HFF-Myc (cell line): ENCODE measurements at regions not wholly inside any gene's neighbourhood (a gene's known extent, or its start where the extent isn't known, plus 50 kb on each side); places are given as distances from the start of the nearest gene placed in this dataset.
A peak's percentile ranks its signal among the peaks of the same experiment; 100 is the strongest.

ENCODE experiments used
- DNase-seq: peaks from one replicate; pipeline ENCODE4 v3.0.0-alpha.2; 2011; ENCODE audit warnings: low read depth; ENCODE audit errors: extremely low read depth
- H3K4me3 ChIP-seq: replicated peaks from 2 replicates; pipeline ENCODE4 v1.5.1; 2011; ENCODE audit warnings: low read depth, mild to moderate bottlenecking, control low read depth, low read length
- TF ChIP-seq, protein P1 (sequence below): IDR thresholded peaks from 2 replicates; pipeline ENCODE4 v1.5.1; 2012; ENCODE audit warnings: mild to moderate bottlenecking, low read depth, low read length, control low read depth; ENCODE audit errors: missing control alignments

- DNase-seq = no peak
- no peak overlapping the region for H3K4me3 ChIP-seq
These were observed 175.6 kb downstream of the BMP7 start for GRCh38 chr20:57090590-57091560.

GRCh38 chr20:57091748-57092111 lies 174.7 kb downstream of the BMP7 start:
- DNase-seq = no peak
- TF ChIP-seq, protein P1, sequence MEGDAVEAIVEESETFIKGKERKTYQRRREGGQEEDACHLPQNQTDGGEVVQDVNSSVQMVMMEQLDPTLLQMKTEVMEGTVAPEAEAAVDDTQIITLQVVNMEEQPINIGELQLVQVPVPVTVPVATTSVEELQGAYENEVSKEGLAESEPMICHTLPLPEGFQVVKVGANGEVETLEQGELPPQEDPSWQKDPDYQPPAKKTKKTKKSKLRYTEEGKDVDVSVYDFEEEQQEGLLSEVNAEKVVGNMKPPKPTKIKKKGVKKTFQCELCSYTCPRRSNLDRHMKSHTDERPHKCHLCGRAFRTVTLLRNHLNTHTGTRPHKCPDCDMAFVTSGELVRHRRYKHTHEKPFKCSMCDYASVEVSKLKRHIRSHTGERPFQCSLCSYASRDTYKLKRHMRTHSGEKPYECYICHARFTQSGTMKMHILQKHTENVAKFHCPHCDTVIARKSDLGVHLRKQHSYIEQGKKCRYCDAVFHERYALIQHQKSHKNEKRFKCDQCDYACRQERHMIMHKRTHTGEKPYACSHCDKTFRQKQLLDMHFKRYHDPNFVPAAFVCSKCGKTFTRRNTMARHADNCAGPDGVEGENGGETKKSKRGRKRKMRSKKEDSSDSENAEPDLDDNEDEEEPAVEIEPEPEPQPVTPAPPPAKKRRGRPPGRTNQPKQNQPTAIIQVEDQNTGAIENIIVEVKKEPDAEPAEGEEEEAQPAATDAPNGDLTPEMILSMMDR = no peak
- no peak overlapping the region for H3K4me3 ChIP-seq

More at GRCh38 chr20:57090590-57091560, 175.6 kb downstream of the BMP7 start:
- TF ChIP-seq, protein P1 = no peak

GRCh38 chr20:57092112-57092899 lies 174.1 kb downstream of the BMP7 start:
- no peak for DNase-seq
- no peak overlapping the region for H3K4me3 ChIP-seq
- TF ChIP-seq, protein P1 = peak; percentile 84

DNA sequence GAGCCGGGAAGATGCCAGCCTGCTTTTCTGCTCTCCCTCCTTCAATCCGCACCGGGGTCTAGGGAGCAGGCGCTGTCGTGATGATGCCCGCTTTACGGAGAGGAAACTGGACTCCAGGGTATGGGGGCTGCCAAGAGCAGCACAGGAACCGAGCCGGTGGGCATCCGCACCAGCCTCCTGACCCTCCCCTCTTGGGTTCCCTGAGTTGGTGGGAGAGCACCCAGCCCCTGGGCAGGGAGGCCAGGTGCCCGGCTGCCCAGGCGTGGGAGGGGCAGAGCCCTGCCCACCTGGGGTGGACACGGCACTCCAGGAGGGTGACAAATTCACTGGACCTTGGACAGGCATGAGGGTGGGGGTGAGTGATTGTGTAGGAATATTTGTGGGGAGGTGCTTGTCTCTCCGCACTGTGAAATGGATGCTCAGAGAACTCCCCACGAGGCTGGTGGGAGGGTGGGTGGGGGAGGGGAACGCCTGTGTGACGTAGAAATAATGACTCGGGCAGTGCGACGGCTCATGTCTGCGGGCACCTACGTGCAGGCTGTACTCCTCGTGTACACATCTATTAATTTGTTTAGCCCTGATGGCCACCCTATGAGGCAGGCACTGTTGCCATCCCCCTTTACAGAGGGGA lies 173.4 kb downstream of the BMP7 start:
- TF ChIP-seq, protein P1 = no peak
- DNase-seq = no peak
- H3K4me3 ChIP-seq = no peak overlapping the region

DNA sequence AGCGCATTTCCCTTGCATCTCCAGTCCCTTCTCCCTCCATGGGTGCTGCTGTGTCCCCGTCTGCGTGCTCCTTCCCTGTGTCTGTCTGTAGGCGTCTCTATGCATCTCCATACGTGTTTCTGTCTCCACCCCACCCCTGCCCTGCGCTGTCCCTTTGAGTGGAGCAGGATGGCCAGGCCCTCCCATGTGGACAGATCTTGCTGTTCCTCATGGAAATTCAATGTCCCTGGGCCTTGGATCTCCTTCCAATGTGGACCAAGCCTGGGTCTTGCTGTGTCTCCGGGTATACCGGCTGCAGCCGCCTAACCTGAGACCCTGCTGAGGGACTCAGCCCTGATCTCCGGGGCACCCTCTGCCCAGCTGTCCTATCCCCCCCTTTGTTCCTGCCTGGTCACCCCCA lies 172.7 kb downstream of the BMP7 start:
- DNase-seq = no peak
- TF ChIP-seq, protein P1 = no peak
- no peak overlapping the region for H3K4me3 ChIP-seq

DNA sequence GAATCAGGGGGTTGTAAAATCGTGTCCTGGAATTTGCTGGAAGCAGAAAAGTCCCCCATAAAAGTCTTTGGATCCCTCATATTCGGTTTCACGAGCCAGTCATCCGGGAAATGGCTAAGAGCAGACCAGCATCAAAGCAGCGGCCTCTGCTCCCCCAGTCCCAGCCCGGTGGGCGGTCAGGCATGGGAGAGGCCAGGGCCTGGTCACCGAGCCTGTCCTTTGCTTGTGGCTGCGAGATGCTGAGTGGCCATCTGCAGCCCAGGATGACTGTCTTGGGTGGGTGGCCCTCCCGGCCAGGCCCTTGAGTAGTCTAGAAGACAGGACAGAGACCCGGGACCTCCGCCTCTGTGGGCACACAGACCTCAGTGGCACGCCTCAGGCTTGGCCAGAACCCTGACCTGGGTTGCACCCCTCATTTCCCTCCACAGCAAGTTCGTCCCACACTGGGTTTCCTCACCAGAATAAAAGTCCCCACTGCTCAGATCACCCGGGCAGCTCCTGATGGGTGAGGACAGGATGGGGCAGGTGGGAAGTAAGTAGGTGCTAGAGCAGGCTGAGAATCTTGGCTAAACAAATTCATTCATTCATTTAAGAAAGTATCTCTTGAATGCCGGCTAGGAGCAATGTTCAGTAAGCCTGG lies 172.1 kb downstream of the BMP7 start:
- H3K4me3 ChIP-seq = no peak overlapping the region
- no peak for DNase-seq
- TF ChIP-seq, protein P1 = no peak
